K562 (cell line): ENCODE measurements at regions not wholly inside any gene's neighbourhood (a gene's known extent, or its start where the extent isn't known, plus 50 kb on each side); places are given as distances from the start of the nearest gene placed in this dataset.

Source experiments
- ATAC-seq: fragments of 200-7000 bp; cut with Tn5 transposase; 3 replicates; pipeline ENCODE4 v1.9.1; 2020; ENCODE audit warnings: moderate library complexity
- BruUV-seq: library from RNA; stranded (reverse); fragments of 400-500 nt; replicated peaks from 2 replicates; lab custom pipeline; 2021; lab: Mats Ljungman, UMichigan
- CTCF ChIA-PET: fragments of 300-600 bp; formaldehyde crosslinking; extraction: SDS; loops from one replicate; lab custom pipeline; 2021; ENCODE audit warnings: low intra/inter-chr PET ratio; lab: Yijun Ruan, JAX
- POLR2A ChIA-PET: fragments of 300-600, 350-650 bp; sonication (Branson Sonifier 250); formaldehyde crosslinking; extraction: SDS; loops from one replicate; lab custom pipeline; 2021; ENCODE audit warnings: antibody characterized with exemption, inconsistent platforms; lab: Yijun Ruan, JAX
- DNase-seq, 4 experiments: peaks; one replicate each; pipeline versions ENCODE4 v3.0.0 to v3.0.0-alpha.2; 2011 to 2018; ENCODE audit warnings: low spot score in 3 of 4, mixed read lengths in 3 of 4; ENCODE audit errors: extremely low read depth in 1 of 4
- FAIRE-seq: peaks from 2 replicates; lab custom pipeline; 2011; peaks lifted over from hg19 to GRCh38; lab: Jason Lieb, UNC
- H2AFZ ChIP-seq: 2 replicates; pipeline ENCODE4 v1.6.0; 2011; ENCODE audit warnings: low read depth, low read length, control low read depth, inconsistent platforms
- H3K27ac ChIP-seq: fragments of 200-600 bp; 3 replicates; pipeline ENCODE4 v1.8.0; 2011; ENCODE audit warnings: low read depth, mild to moderate bottlenecking, control low read depth, inconsistent platforms, low read length, moderate library complexity, mixed read lengths; ENCODE audit errors: extremely low read depth
- H3K27me3 ChIP-seq, 2 experiments: fragments of 300-600 bp in 1 of 2; 2 replicates in 1 of 2; 3 replicates in 1 of 2; pipeline versions ENCODE4 v1.6.0 to v1.8.0; 2011; ENCODE audit warnings: inconsistent platforms in 2 of 2, low read length in 2 of 2, mild to moderate bottlenecking in 1 of 2, mixed read lengths in 1 of 2, moderate library complexity in 1 of 2; ENCODE audit not compliant: control insufficient read depth in 2 of 2, insufficient read depth in 2 of 2
- H3K36me3 ChIP-seq: fragments of 300-600 bp; 3 replicates; pipeline ENCODE4 v1.8.0; 2011; ENCODE audit warnings: mild to moderate bottlenecking, low read length, inconsistent platforms; ENCODE audit not compliant: control insufficient read depth, insufficient read depth
- H3K4me1 ChIP-seq, 2 experiments: fragments of 200-600 bp in 1 of 2; replicated peaks in 1 of 2; 2 replicates in 1 of 2; 3 replicates in 1 of 2; pipeline versions ENCODE4 v1.5.1 to v1.8.0; 2011; ENCODE audit warnings: inconsistent platforms in 2 of 2, low read length in 2 of 2, mild to moderate bottlenecking in 1 of 2, mixed read lengths in 1 of 2, moderate library complexity in 1 of 2; ENCODE audit not compliant: control insufficient read depth in 2 of 2, insufficient read depth in 2 of 2
- H3K4me2 ChIP-seq: 2 replicates; pipeline ENCODE4 v1.6.1; 2011; ENCODE audit warnings: low read length, control low read depth, inconsistent platforms, mixed read lengths; ENCODE audit not compliant: insufficient read depth
- H3K4me3 ChIP-seq: fragments of 200-600 bp; sonication (generic), shearing (Covaris generic); 2 replicates; pipeline ENCODE4 v1.5.1; 2016; ENCODE audit warnings: control low read depth, inconsistent platforms
- H3K79me2 ChIP-seq: fragments of 200-600 bp; 3 replicates; pipeline ENCODE4 v1.8.0; 2011; ENCODE audit warnings: low read length, inconsistent platforms; ENCODE audit not compliant: control insufficient read depth, insufficient read depth
- H3K9ac ChIP-seq, 2 experiments: 2 replicates each; pipeline versions ENCODE4 v1.6.0 to v1.6.1; 2011; ENCODE audit warnings: low read depth in 2 of 2, low read length in 2 of 2, control low read depth in 1 of 2, inconsistent platforms in 1 of 2, mild to moderate bottlenecking in 1 of 2, mixed read lengths in 1 of 2; ENCODE audit not compliant: insufficient read depth in 1 of 2
- H3K9me1 ChIP-seq: one replicate; pipeline ENCODE4 v1.6.0; 2011; ENCODE audit warnings: inconsistent platforms, mild to moderate bottlenecking, low read length, moderate library complexity; ENCODE audit not compliant: control insufficient read depth, insufficient read depth
- H3K9me3 ChIP-seq: replicated peaks from 2 replicates; pipeline ENCODE4 v1.5.1; 2011; ENCODE audit warnings: low read depth, low read length, inconsistent platforms; ENCODE audit not compliant: control insufficient read depth, insufficient read depth
- H4K20me1 ChIP-seq: replicated peaks from 2 replicates; pipeline ENCODE4 v1.6.1; 2011; ENCODE audit warnings: low read length, inconsistent platforms, mixed read lengths; ENCODE audit not compliant: control insufficient read depth, insufficient read depth
- CBFB ChIP-seq: sonication (generic); formaldehyde crosslinking; IDR thresholded peaks from 2 replicates; pipeline ENCODE4 v1.4.0; 2020; ENCODE audit warnings: mild to moderate bottlenecking, missing genetic modification reagents
- CXXC5 ChIP-seq: fragments of 250-450 bp; sonication (Bioruptor Pico); IDR thresholded peaks from 2 replicates; pipeline ENCODE4 v1.8.0; 2022; ENCODE audit warnings: inconsistent platforms, mild to moderate bottlenecking, moderate library complexity
- HDAC1 ChIP-seq, 2 experiments: fragments of 450-650 bp; IDR thresholded peaks; 2 replicates each; pipeline ENCODE4 v1.6.1; 2016 to 2017; ENCODE audit warnings: inconsistent platforms in 1 of 2, mild to moderate bottlenecking in 1 of 2, moderate library complexity in 1 of 2
- KHSRP ChIP-seq: fragments of 450-650 bp; IDR thresholded peaks from 2 replicates; pipeline ENCODE4 v1.6.1; 2017
- PML ChIP-seq: IDR thresholded peaks from 2 replicates; pipeline ENCODE4 v1.6.1; 2012; ENCODE audit warnings: low read length, inconsistent platforms
- PRMT5 ChIP-seq: sonication (generic); formaldehyde crosslinking; IDR thresholded peaks from 2 replicates; pipeline ENCODE4 v1.5.0; 2020; ENCODE audit warnings: missing genetic modification reagents
- RBM25 ChIP-seq: fragments of 200-400 bp; formaldehyde crosslinking; IDR thresholded peaks from 2 replicates; pipeline ENCODE4 v1.6.1; 2018; ENCODE audit warnings: low read length, low read depth, moderate library complexity; ENCODE audit not compliant: severe bottlenecking
- SNRNP70 ChIP-seq: fragments of 200-400 bp; formaldehyde crosslinking; optimal IDR thresholded peaks from 2 replicates; pipeline ENCODE3; 2017; ENCODE audit warnings: low read depth, low read length
- ZBTB7A ChIP-seq: IDR thresholded peaks from 2 replicates; pipeline ENCODE4 v1.6.1; 2011; ENCODE audit warnings: low read depth, mild to moderate bottlenecking, low read length, moderate library complexity, borderline replicate concordance; ENCODE audit not compliant: control insufficient read depth
- ZNF165 ChIP-seq: fragments of 250-450 bp; sonication (Bioruptor Pico); IDR thresholded peaks from 2 replicates; pipeline ENCODE4 v1.4.0; 2020; ENCODE audit warnings: borderline replicate concordance
- WGBS: fragments of 100-300 bp; shearing (Covaris generic); methylation state at CpG from one replicate; pipeline ENCODE4 v1.1.6; 2016; ENCODE audit warnings: low coverage, mixed read lengths; ENCODE audit not compliant: insufficient coverage; ENCODE audit errors: missing lambda C conversion rate; 5-methylcytosine and 5-hydroxymethylcytosine counted together
- in situ Hi-C: fragments of 300-500 bp; cut with MboI; formaldehyde crosslinking; loops from 4 replicates; pipeline ENCODE4 v1.15.0; 2018; ENCODE audit warnings: inconsistent platforms, mixed read lengths
- intact Hi-C: fragments of 100-400 bp; cut with micrococcal nuclease; formaldehyde crosslinking; loops from 2 replicates; pipeline ENCODE4 v1.14.2; 2022
- TF ChIP-seq, protein P1 (sequence below): sonication (generic); formaldehyde crosslinking; IDR thresholded peaks from 2 replicates; pipeline ENCODE4 v1.8.1; 2023; ENCODE audit warnings: mild to moderate bottlenecking, missing genetic modification reagents
- TF ChIP-seq, protein P2 (sequence below): fragments of 450-650 bp; IDR thresholded peaks from 2 replicates; pipeline ENCODE4 v1.6.1; 2016; ENCODE audit warnings: low read depth, mild to moderate bottlenecking, moderate library complexity
- TF ChIP-seq, protein P3 (sequence below): fragments of 450-650 bp; IDR thresholded peaks from 2 replicates; pipeline ENCODE4 v1.6.1; 2018; ENCODE audit not compliant: partially characterized antibody
- TF ChIP-seq, protein P4 (sequence below): sonication (generic); formaldehyde crosslinking; IDR thresholded peaks from 2 replicates; pipeline ENCODE4 v1.8.0; 2023; ENCODE audit warnings: mild to moderate bottlenecking, missing genetic modification reagents
- TF ChIP-seq, protein P5 (sequence below): sonication (generic); formaldehyde crosslinking; IDR thresholded peaks from 2 replicates; pipeline ENCODE4 v1.8.0; 2022; ENCODE audit warnings: mild to moderate bottlenecking, missing genetic modification reagents

DNA sequence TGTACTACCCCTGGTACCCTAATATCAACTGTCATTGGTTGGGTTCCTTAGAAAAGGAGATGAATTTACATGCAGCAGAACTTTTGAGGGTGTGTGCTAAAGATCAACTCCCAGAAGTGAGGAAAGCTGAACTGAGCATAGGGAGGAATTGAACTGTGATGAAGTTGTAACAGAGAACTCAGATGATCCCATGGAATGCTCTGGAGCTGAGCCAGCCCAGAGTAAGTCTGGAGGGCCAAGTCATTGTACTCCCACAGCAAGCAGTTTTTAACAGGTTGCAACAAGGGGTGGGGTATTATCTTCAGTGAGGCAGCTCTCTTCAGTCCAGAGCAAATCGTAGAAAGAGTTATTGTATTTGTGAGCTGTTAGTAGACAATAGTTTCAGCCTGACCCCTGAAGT lies 572.3 kb downstream of the PYDC2 start:
- Histone ChIP-seq H3K4me2 (no peak overlapping the region), H3K27ac (no peak overlapping the region), H3K9ac (no peak overlapping the region), H2AFZ (no peak overlapping the region), H3K9me1 (no peaks in the 10 kb centered on the region), H3K4me3 (no peak overlapping the region), H3K9me3 (0 out of 2 replicates have a peak, but pooled peaks cover 1% of the 10 kb centered on the region), H4K20me1 (no peaks in the 10 kb centered on the region), H3K4me1 (no peaks in the 10 kb centered on the region), H3K36me3 (no peaks in the 10 kb centered on the region), H3K27me3 (no peaks in the 10 kb centered on the region), H3K79me2 (no peaks in the 10 kb centered on the region)
- in situ Hi-C loops = no loop called here
- intact Hi-C loops = loop anchor here (10.0 kb wide), 1 partner anchor 618 kb away; no protein-coding TSS in a partner anchor
- no peak for ATAC-seq
- DNase-seq = no peak
- BruUV-seq = no TSS peak
- 9% methylated on average over 1 of the region's 1 CpG for WGBS
- ChIA-PET POLR2A (no interaction called here), CTCF (no interaction called here)
- FAIRE-seq = no peak
- TF ChIP-seq KHSRP = no peak
- no peak for TF ChIP-seq HDAC1 (IDR thresholded peaks at IDR 0.05)
- TF ChIP-seq, protein P1, sequence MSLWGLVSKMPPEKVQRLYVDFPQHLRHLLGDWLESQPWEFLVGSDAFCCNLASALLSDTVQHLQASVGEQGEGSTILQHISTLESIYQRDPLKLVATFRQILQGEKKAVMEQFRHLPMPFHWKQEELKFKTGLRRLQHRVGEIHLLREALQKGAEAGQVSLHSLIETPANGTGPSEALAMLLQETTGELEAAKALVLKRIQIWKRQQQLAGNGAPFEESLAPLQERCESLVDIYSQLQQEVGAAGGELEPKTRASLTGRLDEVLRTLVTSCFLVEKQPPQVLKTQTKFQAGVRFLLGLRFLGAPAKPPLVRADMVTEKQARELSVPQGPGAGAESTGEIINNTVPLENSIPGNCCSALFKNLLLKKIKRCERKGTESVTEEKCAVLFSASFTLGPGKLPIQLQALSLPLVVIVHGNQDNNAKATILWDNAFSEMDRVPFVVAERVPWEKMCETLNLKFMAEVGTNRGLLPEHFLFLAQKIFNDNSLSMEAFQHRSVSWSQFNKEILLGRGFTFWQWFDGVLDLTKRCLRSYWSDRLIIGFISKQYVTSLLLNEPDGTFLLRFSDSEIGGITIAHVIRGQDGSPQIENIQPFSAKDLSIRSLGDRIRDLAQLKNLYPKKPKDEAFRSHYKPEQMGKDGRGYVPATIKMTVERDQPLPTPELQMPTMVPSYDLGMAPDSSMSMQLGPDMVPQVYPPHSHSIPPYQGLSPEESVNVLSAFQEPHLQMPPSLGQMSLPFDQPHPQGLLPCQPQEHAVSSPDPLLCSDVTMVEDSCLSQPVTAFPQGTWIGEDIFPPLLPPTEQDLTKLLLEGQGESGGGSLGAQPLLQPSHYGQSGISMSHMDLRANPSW (CRISPR knock-in tag) = no peak
- no peak for TF ChIP-seq SNRNP70
- TF ChIP-seq, protein P2, sequence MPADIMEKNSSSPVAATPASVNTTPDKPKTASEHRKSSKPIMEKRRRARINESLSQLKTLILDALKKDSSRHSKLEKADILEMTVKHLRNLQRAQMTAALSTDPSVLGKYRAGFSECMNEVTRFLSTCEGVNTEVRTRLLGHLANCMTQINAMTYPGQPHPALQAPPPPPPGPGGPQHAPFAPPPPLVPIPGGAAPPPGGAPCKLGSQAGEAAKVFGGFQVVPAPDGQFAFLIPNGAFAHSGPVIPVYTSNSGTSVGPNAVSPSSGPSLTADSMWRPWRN = no peak
- TF ChIP-seq CBFB (CRISPR knock-in tag) = no peak
- TF ChIP-seq, protein P3, sequence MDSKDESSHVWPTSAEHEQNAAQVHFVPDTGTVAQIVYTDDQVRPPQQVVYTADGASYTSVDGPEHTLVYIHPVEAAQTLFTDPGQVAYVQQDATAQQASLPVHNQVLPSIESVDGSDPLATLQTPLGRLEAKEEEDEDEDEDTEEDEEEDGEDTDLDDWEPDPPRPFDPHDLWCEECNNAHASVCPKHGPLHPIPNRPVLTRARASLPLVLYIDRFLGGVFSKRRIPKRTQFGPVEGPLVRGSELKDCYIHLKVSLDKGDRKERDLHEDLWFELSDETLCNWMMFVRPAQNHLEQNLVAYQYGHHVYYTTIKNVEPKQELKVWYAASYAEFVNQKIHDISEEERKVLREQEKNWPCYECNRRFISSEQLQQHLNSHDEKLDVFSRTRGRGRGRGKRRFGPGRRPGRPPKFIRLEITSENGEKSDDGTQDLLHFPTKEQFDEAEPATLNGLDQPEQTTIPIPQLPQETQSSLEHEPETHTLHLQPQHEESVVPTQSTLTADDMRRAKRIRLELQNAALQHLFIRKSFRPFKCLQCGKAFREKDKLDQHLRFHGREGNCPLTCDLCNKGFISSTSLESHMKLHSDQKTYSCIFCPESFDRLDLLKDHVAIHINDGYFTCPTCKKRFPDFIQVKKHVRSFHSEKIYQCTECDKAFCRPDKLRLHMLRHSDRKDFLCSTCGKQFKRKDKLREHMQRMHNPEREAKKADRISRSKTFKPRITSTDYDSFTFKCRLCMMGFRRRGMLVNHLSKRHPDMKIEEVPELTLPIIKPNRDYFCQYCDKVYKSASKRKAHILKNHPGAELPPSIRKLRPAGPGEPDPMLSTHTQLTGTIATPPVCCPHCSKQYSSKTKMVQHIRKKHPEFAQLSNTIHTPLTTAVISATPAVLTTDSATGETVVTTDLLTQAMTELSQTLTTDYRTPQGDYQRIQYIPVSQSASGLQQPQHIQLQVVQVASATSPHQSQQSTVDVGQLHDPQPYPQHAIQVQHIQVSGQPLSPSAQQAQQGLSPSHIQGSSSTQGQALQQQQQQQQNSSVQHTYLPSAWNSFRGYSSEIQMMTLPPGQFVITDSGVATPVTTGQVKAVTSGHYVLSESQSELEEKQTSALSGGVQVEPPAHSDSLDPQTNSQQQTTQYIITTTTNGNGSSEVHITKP = no peak
- TF ChIP-seq PML = no peak
- TF ChIP-seq ZBTB7A = no peak
- TF ChIP-seq, protein P4, sequence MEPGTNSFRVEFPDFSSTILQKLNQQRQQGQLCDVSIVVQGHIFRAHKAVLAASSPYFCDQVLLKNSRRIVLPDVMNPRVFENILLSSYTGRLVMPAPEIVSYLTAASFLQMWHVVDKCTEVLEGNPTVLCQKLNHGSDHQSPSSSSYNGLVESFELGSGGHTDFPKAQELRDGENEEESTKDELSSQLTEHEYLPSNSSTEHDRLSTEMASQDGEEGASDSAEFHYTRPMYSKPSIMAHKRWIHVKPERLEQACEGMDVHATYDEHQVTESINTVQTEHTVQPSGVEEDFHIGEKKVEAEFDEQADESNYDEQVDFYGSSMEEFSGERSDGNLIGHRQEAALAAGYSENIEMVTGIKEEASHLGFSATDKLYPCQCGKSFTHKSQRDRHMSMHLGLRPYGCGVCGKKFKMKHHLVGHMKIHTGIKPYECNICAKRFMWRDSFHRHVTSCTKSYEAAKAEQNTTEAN (CRISPR knock-in tag) = no peak
- no peak for TF ChIP-seq PRMT5 (CRISPR knock-in tag)
- TF ChIP-seq, protein P5, sequence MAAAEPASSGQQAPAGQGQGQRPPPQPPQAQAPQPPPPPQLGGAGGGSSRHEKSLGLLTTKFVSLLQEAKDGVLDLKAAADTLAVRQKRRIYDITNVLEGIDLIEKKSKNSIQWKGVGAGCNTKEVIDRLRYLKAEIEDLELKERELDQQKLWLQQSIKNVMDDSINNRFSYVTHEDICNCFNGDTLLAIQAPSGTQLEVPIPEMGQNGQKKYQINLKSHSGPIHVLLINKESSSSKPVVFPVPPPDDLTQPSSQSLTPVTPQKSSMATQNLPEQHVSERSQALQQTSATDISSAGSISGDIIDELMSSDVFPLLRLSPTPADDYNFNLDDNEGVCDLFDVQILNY (CRISPR knock-in tag) = no peak
- no peak for TF ChIP-seq RBM25
- TF ChIP-seq CXXC5 = no peak
- no peak for TF ChIP-seq ZNF165
